DND-41 (cell line): ENCODE measurements at regions not wholly inside any gene's neighbourhood (a gene's known extent, or its start where the extent isn't known, plus 50 kb on each side); places are given as distances from the start of the nearest gene placed in this dataset.

Source experiments
- ATAC-seq: fragments of 200-7000 bp; cut with Tn5 transposase; 3 replicates; pipeline ENCODE4 v1.9.1; 2021; ENCODE audit warnings: low read depth; ENCODE audit not compliant: insufficient read depth
- DNase-seq: peaks from one replicate; pipeline ENCODE4 v3.0.0-alpha.2; 2020
- H2AFZ ChIP-seq: 2 replicates; pipeline ENCODE4 v1.6.0; 2012; ENCODE audit warnings: low read depth, low read length
- H3K27ac ChIP-seq: 2 replicates; pipeline ENCODE4 v1.5.1; 2012; ENCODE audit warnings: low read length, inconsistent platforms
- H3K27me3 ChIP-seq: fragments of 200-600 bp; sonication (generic); 2 replicates; pipeline ENCODE4 v1.6.0; 2012; ENCODE audit warnings: low read length, mild to moderate bottlenecking, inconsistent platforms; ENCODE audit not compliant: insufficient read depth, poor library complexity
- H3K36me3 ChIP-seq: 2 replicates; pipeline ENCODE4 v1.5.1; 2012; ENCODE audit warnings: low read length, inconsistent platforms; ENCODE audit not compliant: insufficient read depth
- H3K4me1 ChIP-seq: 2 replicates; pipeline ENCODE4 v1.5.1; 2012; ENCODE audit warnings: mild to moderate bottlenecking, low read length; ENCODE audit not compliant: insufficient read depth
- H3K4me2 ChIP-seq: 2 replicates; pipeline ENCODE4 v1.6.0; 2012; ENCODE audit warnings: mild to moderate bottlenecking, moderate library complexity, low read length, inconsistent platforms; ENCODE audit not compliant: insufficient read depth
- H3K4me3 ChIP-seq, 2 experiments: fragments of 200-600 bp in 1 of 2; shearing (Covaris generic) in 1 of 2; 2 replicates each; pipeline ENCODE4 v1.5.1; 2012 to 2016; ENCODE audit warnings: inconsistent platforms in 2 of 2, low read length in 2 of 2, mild to moderate bottlenecking in 2 of 2, low read depth in 1 of 2, moderate library complexity in 1 of 2
- H3K79me2 ChIP-seq: 2 replicates; pipeline ENCODE4 v1.6.0; 2012; ENCODE audit warnings: low read length, inconsistent platforms; ENCODE audit not compliant: insufficient read depth
- H3K9ac ChIP-seq: 2 replicates; pipeline ENCODE4 v1.6.0; 2012; ENCODE audit warnings: low read depth, mild to moderate bottlenecking, inconsistent platforms, low read length, moderate library complexity
- H3K9me3 ChIP-seq: 2 replicates; pipeline ENCODE4 v1.5.1; 2012; ENCODE audit warnings: low read length, moderate library complexity, mild to moderate bottlenecking, inconsistent platforms; ENCODE audit not compliant: insufficient read depth, severe bottlenecking
- H4K20me1 ChIP-seq: 2 replicates; pipeline ENCODE4 v1.6.0; 2012; ENCODE audit warnings: low read length; ENCODE audit not compliant: insufficient read depth
- CTCF ChIP-seq: IDR thresholded peaks from 2 replicates; pipeline ENCODE4 v1.5.1; 2012; ENCODE audit warnings: borderline replicate concordance, low read length, moderate library complexity, mild to moderate bottlenecking; ENCODE audit not compliant: poor library complexity, severe bottlenecking; ENCODE audit errors: extremely low read depth
- EZH2 ChIP-seq: IDR thresholded peaks from 3 replicates; pipeline ENCODE4 v1.6.1; 2012; ENCODE audit warnings: borderline replicate concordance, low read depth, mild to moderate bottlenecking, moderate library complexity, low read length, inconsistent platforms; ENCODE audit not compliant: severe bottlenecking

GRCh38 chr1:67960766-67961165 is 89.7 kb downstream of the DIRAS3 start:
- H3K79me2 ChIP-seq, result no peaks in the 10 kb centered on the region
- H4K20me1 ChIP-seq, result no peaks in the 10 kb centered on the region
- H3K9ac ChIP-seq, result no peak overlapping the region
- no peak overlapping the region for H3K4me3 ChIP-seq
- H3K4me2 ChIP-seq, result no peak overlapping the region
- H3K27me3 ChIP-seq, result no peaks in the 10 kb centered on the region
- DNase-seq, result no peak
- H2AFZ ChIP-seq, result no peak overlapping the region
- H3K9me3 ChIP-seq, result peaks cover 11% of the 10 kb centered on the region
- no peaks in the 10 kb centered on the region for H3K4me1 ChIP-seq
- no peak overlapping the region for H3K27ac ChIP-seq
- TF ChIP-seq EZH2 (no peak), CTCF (no peak)
- H3K36me3 ChIP-seq, result no peaks in the 10 kb centered on the region
- ATAC-seq, result no peak

GRCh38 chr1:67958472-67958871 is 92.0 kb downstream of the DIRAS3 start:
- Histone ChIP-seq H3K4me1 (no peaks in the 10 kb centered on the region), H3K9me3 (peaks cover 5% of the 10 kb centered on the region), H3K27me3 (no peaks in the 10 kb centered on the region), H3K4me2 (no peak overlapping the region), H3K27ac (no peak overlapping the region), H4K20me1 (no peaks in the 10 kb centered on the region), H3K79me2 (no peaks in the 10 kb centered on the region), H3K9ac (no peak overlapping the region), H2AFZ (no peak overlapping the region), H3K4me3 (no peak overlapping the region), H3K36me3 (no peaks in the 10 kb centered on the region)
- ATAC-seq, result no peak
- TF ChIP-seq EZH2 (no peak), CTCF (no peak)
- DNase-seq, result no peak

- Histone ChIP-seq H3K9me3 (no peaks in the 10 kb centered on the region), H4K20me1 (no peaks in the 10 kb centered on the region), H3K79me2 (no peaks in the 10 kb centered on the region), H3K27me3 (no peaks in the 10 kb centered on the region), H2AFZ (no peak overlapping the region), H3K4me3 (no peak overlapping the region), H3K36me3 (no peaks in the 10 kb centered on the region), H3K4me2 (no peak overlapping the region), H3K9ac (no peak overlapping the region), H3K27ac (no peak overlapping the region), H3K4me1 (no peaks in the 10 kb centered on the region)
- TF ChIP-seq CTCF, result no peak
- no peak for TF ChIP-seq EZH2
- DNase-seq, result no peak
- ATAC-seq, result no peak
These were observed 93.4 kb downstream of the DIRAS3 start for GRCh38 chr1:67957066-67957465.

GRCh38 chr1:67956116-67956515 is 94.3 kb downstream of the DIRAS3 start:
- no peak overlapping the region for H3K4me2 ChIP-seq
- TF ChIP-seq EZH2, result no peak
- TF ChIP-seq CTCF, result no peak
- no peaks in the 10 kb centered on the region for H3K27me3 ChIP-seq
- H4K20me1 ChIP-seq, result no peaks in the 10 kb centered on the region
- no peak overlapping the region for H2AFZ ChIP-seq
- H3K9ac ChIP-seq, result no peak overlapping the region
- no peaks in the 10 kb centered on the region for H3K79me2 ChIP-seq
- ATAC-seq, result no peak
- no peak for DNase-seq
- no peaks in the 10 kb centered on the region for H3K4me1 ChIP-seq
- no peak overlapping the region for H3K27ac ChIP-seq
- no peak overlapping the region for H3K4me3 ChIP-seq
- no peaks in the 10 kb centered on the region for H3K9me3 ChIP-seq
- H3K36me3 ChIP-seq, result no peaks in the 10 kb centered on the region
